CD4-positive, alpha-beta T cell treated with Interleukin-1 beta for 1 hour (primary cell): ENCODE measurements at regions not wholly inside any gene's neighbourhood (a gene's known extent, or its start where the extent isn't known, plus 50 kb on each side); places are given as distances from the start of the nearest gene placed in this dataset.
"Not testable (repeated sequence)": the region's sequence is repeated elsewhere in the genome, so short reads cannot be mapped to it uniquely, and the experiment has no call there.

Experiments
- DNase-seq, 2 donors: peaks; one replicate each; pipeline ENCODE4 v3.0.0-alpha.2; 2020 to 2022

DNA sequence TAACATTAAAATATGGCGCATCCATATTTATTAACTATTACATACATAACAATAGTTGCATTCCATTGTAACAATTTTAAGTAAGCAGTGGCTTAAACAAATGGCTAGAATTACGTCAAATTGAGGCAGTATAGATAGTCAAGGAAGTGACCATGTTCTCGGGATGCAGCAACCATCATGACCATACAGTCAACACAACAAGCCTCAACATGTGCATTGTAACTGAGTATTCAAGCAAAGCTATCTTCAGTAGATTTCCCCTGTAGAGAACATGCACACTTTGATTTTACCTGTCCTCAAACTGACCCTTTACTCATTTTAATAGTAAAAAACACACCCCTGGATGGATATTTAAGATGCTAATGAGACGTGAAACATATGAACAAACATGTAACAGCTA, 356.4 kb downstream of the HINT1 start:
- DNase-seq: no peak

DNA sequence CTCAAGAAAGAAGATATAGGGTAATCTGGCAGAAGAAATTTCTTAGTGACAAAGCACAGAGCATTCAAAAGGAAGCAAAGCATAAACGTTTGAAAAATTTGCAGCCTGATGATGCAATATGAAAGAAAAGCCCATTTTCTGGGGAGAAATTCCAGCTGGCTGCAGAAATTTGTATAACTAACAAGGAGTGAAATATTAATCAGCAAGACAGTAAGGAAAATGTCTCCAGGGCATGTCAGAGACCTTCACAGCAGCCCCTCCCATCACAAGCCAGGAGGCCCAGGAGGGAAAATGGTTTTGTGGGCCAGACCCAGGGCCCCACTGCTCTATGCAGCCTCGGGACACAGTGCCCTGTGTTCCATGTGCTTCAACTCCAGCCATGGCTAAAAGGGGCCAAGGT, 359.4 kb downstream of the HINT1 start:
- DNase-seq: no peak

DNA sequence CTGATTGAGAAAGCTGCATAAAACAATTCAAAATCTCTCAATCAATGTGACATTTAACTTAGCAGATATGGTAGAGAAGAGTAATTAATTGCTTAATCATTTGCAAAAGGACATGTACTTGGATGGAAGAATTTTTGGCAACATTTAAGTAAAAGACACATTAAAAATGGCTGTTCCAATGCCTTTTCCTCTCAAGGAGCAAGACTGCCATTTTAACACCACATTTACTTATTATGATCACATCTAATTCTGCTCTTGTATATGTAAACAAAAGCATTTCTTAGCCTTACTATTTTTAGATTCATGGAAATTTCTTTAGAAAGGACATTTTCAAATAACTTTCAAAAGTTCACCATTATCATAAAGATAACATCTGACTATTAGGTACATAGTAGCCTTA, 360.0 kb downstream of the HINT1 start:
- DNase-seq: no peak

GRCh38 chr5:130801963-130802362, 363.1 kb downstream of the HINT1 start:
- DNase-seq: no peak

GRCh38 chr5:130799015-130799414, 366.0 kb downstream of the HINT1 start:
- no peak for DNase-seq

DNA sequence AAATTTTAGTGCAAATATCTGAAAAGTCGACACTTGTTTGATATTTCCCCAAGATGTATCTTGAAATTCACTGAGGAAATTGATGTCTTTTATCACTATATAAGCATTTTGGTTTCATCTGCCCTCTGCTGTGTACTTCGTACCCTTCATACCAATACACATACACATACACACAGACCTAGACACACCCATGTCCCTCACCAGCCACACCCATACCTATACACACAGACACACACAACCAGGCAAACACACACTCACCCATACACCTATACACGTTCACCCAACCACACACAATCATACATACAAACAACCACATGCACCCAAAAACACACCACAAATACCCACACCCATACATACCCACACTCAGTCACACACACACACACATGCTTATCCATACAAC, 367.8 kb downstream of the HINT1 start:
- no peak for DNase-seq

- DNase-seq: no peak
Observed at GRCh38 chr5:130796902-130797301, 368.2 kb downstream of the HINT1 start.

DNA sequence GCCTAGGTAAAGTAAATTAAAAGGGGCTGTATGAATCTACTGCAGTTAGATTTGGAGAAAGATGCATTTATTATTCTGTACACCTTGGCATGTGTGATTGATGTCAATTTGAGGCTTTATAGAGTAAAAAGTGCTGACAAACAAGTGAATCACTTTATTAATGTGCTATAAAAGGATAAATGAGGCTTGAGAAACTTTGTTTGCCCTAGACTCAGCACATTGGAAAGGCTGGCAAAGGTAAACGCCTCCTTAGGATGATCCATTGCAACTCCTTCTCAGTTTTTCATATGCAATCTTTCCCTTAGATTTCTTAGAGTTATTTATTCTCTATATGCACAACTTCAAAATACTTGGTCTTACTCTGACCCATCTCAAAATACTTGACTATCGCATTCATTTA, 369.0 kb downstream of the HINT1 start:
- DNase-seq: no peak

- no peak for DNase-seq
Observed at GRCh38 chr5:130795037-130795436, 370.0 kb downstream of the HINT1 start.

DNA sequence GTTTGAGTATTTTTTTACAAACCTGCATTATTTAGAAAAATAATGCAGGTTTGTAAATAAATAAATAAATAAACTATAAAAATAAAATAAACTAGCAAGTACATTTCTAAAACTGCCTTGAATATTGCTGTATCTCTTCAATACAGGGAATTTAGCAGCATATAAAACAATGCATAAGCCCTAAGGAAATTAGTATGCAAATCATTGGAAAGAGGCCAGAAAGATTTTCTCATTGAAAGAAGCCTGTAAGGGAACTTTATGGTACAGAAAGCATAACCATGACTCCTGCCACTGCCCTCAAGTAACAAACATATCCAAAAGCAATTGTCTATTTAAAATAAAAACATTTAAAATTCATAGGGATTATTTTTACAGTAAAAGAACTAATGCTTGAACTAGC, 387.3 kb downstream of the HINT1 start:
- no peak for DNase-seq

- DNase-seq: no peak
Observed at GRCh38 chr5:130773813-130774212, 391.2 kb downstream of the HINT1 start.

GRCh38 chr5:130762031-130762430, 403.0 kb downstream of the HINT1 start:
- DNase-seq: no peak

- DNase-seq: no peak
Observed at GRCh38 chr5:130759061-130759460, 406.0 kb downstream of the HINT1 start.

DNA sequence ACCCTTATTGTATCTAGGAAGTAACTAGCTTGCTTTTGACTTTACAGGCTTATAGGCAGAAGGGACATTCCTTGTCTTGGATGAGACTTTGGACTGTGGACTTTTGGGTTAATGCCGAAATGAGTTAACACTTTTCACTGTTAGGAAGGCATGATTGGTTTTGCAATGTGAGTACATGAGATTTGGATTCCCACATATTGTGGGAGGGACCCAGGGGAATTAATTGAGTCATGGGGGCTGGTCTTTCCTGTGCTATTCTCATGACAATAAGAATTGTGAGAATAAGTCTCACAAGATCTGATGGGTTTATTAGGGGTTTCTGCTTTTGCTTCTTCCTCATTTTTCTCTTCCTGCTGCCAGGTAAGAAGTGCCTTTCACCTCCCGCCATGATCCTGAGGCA, 417.5 kb downstream of the HINT1 start:
- DNase-seq: no peak

- not testable (repeated sequence) for DNase-seq
Observed at GRCh38 chr5:130746641-130747040, 418.4 kb downstream of the HINT1 start.

DNA sequence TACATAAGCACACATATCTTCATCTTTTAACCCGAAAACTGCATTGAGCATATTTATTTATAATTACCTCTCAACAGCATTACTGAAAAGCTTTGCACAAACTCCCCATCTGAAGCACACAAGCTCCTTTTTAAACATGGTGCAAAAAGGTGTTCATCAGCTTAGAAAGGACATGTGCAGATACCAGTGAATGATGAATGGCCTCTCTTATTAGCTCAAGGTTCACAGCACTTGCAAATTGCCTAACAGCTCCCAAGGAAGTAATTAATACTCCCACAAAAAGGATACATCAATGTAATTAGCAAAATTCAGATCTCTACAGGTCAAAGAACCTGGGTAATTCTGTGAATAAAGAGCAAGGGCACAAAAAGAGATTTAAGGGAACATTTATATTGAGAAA, 422.0 kb downstream of the HINT1 start:
- DNase-seq: no peak

DNA sequence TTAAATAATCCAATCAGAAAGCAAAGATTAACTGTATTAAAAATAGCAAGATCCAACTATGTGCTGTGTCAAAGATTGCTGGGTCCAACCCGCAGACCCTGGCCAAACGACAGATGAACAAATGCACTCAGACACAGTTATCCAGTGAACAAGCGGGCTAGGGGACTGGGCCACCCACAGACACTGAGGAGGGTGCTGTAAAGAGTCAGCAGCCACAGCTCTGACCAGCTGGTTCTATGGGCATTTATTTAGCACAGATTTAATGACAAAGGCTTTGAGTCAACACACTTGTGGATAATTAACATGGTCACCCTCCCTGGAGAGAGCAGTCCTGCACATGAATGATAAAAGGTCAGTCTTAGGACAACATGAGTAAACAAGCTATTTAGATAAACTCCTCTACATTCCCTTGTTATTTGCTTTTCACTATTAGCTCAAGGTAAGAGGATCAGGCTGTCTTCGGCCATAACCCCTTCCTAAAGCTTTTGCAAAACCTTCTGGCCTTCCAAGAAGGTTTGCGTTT, 424.9 kb downstream of the HINT1 start:
- no peak for DNase-seq

DNA sequence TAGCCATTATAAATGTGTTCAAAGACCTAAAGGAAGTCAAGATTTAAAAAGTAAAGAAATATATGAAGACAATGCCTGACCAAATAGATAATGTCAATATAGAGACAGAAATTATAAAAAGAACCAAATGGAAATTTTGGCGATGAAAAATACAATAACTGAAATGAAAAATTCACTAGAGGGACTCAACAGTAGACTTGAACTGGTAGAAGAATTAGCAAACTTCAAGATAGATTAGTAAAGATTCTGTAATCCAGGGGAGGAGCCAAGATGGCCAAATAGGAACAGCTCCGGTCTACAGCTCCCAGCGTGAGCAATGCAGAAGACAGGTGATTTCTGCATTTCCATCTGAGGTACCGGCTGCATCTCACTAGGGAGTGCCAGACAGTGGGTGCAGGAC, 433.2 kb downstream of the HINT1 start:
- no peak for DNase-seq

DNA sequence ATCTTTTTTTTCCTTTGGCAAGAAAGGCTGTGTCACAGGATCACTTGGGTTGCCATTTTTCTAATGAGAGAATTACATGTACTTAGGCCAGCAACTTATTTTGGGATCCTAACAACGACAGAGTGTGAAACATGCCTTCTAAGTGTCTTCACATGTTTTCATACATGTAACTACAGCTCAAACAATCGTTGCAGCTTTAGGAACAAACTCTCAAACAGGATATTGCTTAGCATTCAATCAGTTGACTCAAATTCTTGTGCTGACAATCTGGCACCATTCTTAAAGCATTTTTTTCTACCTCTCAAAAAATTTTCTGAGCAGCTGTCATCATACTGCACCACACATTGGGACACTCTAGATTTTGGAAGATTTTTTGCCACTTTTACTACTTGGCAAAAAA, 435.5 kb downstream of the HINT1 start:
- no peak for DNase-seq

- no peak for DNase-seq
Observed at GRCh38 chr5:130727830-130728229, 437.2 kb downstream of the HINT1 start.

GRCh38 chr5:130724658-130725057, 440.4 kb downstream of the HINT1 start:
- no peak for DNase-seq

GRCh38 chr5:130720355-130720754, 444.7 kb downstream of the HINT1 start:
- no peak for DNase-seq

DNA sequence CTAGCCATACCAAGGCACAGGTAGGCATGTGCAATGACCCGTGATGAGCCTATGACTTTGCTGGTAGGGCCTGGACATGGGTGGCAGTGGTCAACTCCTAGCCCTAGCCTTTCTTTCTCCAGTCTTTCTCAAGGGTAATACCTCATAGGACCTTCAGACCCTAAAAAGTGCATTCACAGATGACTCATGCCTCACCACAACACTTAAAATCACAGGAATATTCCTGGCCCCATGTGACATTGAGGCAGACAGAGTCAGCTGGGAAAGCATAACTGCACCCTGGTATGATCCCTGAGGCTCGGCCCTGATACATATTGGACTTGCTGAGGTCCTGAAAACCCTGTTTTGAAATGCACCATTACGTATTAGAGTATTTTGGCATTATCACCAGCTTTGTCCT, 449.5 kb downstream of the HINT1 start:
- DNase-seq: no peak

DNA sequence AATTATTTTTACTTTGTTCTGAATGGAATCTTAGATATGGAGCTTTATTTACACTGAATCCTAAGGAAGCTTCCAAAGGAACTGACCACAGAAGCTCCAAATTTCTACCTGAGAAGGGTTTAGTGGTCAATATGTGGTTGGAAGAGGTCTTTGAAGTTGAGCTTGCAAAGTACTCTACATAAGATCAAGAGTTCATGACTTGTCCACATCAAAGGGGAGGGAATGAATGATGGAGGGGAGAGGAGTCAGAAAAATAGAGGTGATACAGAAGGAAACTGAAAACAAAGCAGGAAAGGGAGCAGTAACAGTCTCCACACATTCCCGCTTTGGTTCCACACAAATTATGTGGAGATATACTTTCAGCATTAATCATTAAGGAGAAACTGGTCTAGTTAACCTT, 450.9 kb downstream of the HINT1 start:
- DNase-seq: no peak

DNA sequence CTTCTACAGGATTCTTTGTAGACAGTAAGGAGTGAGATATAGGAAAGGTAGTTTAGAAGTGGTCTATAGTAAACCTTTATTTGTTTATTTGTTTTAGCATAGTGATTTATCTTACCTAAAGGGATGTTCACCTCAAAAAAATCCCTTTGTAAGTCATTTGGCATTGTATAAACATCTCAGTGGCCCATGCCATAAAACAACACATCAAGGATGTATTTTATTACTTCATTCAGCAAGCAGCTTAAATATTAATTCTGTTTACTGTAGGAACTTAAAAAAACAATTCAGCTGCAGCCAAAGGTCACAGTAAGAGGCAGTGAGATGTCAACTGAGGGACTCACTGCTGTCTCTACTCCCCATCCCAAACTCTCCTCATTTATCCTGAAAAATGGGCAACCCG, 452.7 kb downstream of the HINT1 start:
- DNase-seq: no peak

GRCh38 chr5:130710596-130710995, 454.5 kb downstream of the HINT1 start:
- no peak for DNase-seq
